Ovary (tissue), 7 donors: ENCODE measurements at regions not wholly inside any gene's neighbourhood (a gene's known extent, or its start where the extent isn't known, plus 50 kb on each side); places are given as distances from the start of the nearest gene placed in this dataset.

ENCODE experiments used
- DNase-seq, 5 donors: peaks; one replicate each; pipeline ENCODE4 v3.0.0-alpha.2; 2019 to 2020
- H3K27ac ChIP-seq, 2 donors: fragments of 200-600 bp; one replicate each; pipeline versions ENCODE4 v1.5.1 to v1.8.0; 2019 to 2022
- H3K27me3 ChIP-seq: fragments of 200-600 bp; one replicate; pipeline ENCODE4 v1.8.0; 2022
- H3K36me3 ChIP-seq: fragments of 200-600 bp; sonication (generic); one replicate; pipeline ENCODE4 v1.5.1; 2019
- H3K4me1 ChIP-seq: one replicate; pipeline ENCODE4 v1.8.1; 2013; ENCODE audit warnings: mild to moderate bottlenecking, moderate library complexity; ENCODE audit not compliant: insufficient read depth
- H3K4me3 ChIP-seq: fragments of 200-600 bp; sonication (generic); one replicate; pipeline ENCODE4 v1.5.1; 2017
- H3K9me3 ChIP-seq, 2 donors: fragments of 200-600 bp in 1 of 2; sonication (generic) in 1 of 2; one replicate each; pipeline versions ENCODE4 v1.5.1 to v1.8.1; 2013 to 2019; ENCODE audit warnings: mild to moderate bottlenecking in 1 of 2, moderate library complexity in 1 of 2
- CTCF ChIP-seq, 3 donors: fragments of 450-650 bp in 2 of 3; fragments of 200-600 bp in 1 of 3; IDR thresholded peaks; one replicate each; pipeline versions ENCODE4 v1.5.1 to v1.8.0; 2016 to 2022; ENCODE audit warnings: antibody characterized with exemption in 3 of 3, mild to moderate bottlenecking in 1 of 3
- EP300 ChIP-seq: sonication (generic); formaldehyde crosslinking; IDR thresholded peaks from one replicate; pipeline ENCODE4 v1.6.1; 2017; ENCODE audit warnings: antibody characterized with exemption
- POLR2A ChIP-seq: fragments of 450-650 bp; IDR thresholded peaks from one replicate; pipeline ENCODE4 v1.6.1; 2017; ENCODE audit warnings: antibody characterized with exemption, mild to moderate bottlenecking, moderate library complexity
- WGBS, 3 donors: extraction: QIAGEN DNeasy Blood & Tissue Kit in 1 of 3; methylation state at CpG; one replicate each; pipeline versions ENCODE4 v1.1.5 to v1.1.7; 2013 to 2017; 5-methylcytosine and 5-hydroxymethylcytosine counted together
- intact Hi-C, 4 donors: fragments of 100-400 bp; cut with DNase I; formaldehyde crosslinking; loops; one replicate each; pipeline versions ENCODE4 v1.11.0 to v1.15.1; 2022 to 2023
- donor health status: DM: no; HTN: no; CAD: no; lungs with moderate emphysema.
- donor health status: DM: no; HTN: no; CAD: no.
- donor health status: Bipolar disorder and iron deficiency.
- donor health status: DM: no; HTN: no; CAD: no.
- donor health status: DM: yes; HTN: yes; CAD: no.

GRCh38 chr3:113151461-113152031 is 59.8 kb upstream of the BOC start:
- 26 to 66% (median 50%) methylated on average over 6 of the region's 6 CpGs for WGBS, 3 donors
- Histone ChIP-seq H3K27ac (peak overlapping the region in 1 of 2 donors; percentile 55), H3K4me1 (peaks cover 6% of the 10 kb centered on the region), H3K4me3 (no peak overlapping the region), H3K9me3 (no peaks in the 10 kb centered on the region), H3K27me3 (no peaks in the 10 kb centered on the region), H3K36me3 (no peaks in the 10 kb centered on the region)
- intact Hi-C loops, result loop anchor here in 1 of 4 donors (5.0 kb wide), 1 partner anchor 61 kb away; the partner anchor contains the start of gene BOC
- no peak for TF ChIP-seq POLR2A
- no peak for TF ChIP-seq EP300
- TF ChIP-seq CTCF (IDR thresholded peaks at IDR 0.05), result no peak
- peak in 3 of 5 donors; percentile 40 to 59 (median 47) for DNase-seq

- peaks cover 6% of the 10 kb centered on the region for H3K4me1 ChIP-seq
- TF ChIP-seq CTCF (IDR thresholded peaks at IDR 0.05) (no peak), POLR2A (no peak), EP300 (no peak)
- H3K4me3 ChIP-seq, result no peak overlapping the region
- H3K9me3 ChIP-seq, result no peaks in the 10 kb centered on the region
- H3K36me3 ChIP-seq, result no peaks in the 10 kb centered on the region
- H3K27me3 ChIP-seq, result no peaks in the 10 kb centered on the region
- DNase-seq, result no peak
- no peak overlapping the region for H3K27ac ChIP-seq
- intact Hi-C loops, result loop anchor here in 1 of 4 donors (5.0 kb wide), 1 partner anchor 59 kb away; the partner anchor contains the start of gene BOC
- 62 to 80% (median 71%) methylated on average over 1 of the region's 1 CpG for WGBS, 3 donors
These were observed 58.5 kb upstream of the BOC start for GRCh38 chr3:113152849-113153248.

GRCh38 chr3:113153499-113154107 is 57.8 kb upstream of the BOC start:
- H3K27me3 ChIP-seq, result no peaks in the 10 kb centered on the region
- no peaks in the 10 kb centered on the region for H3K9me3 ChIP-seq
- H3K36me3 ChIP-seq, result no peaks in the 10 kb centered on the region
- TF ChIP-seq POLR2A (no peak), CTCF (IDR thresholded peaks at IDR 0.05) (no peak), EP300 (no peak)
- no peak for DNase-seq
- no peak overlapping the region for H3K4me3 ChIP-seq
- H3K27ac ChIP-seq, result no peak overlapping the region
- H3K4me1 ChIP-seq, result peaks cover 2% of the 10 kb centered on the region
- 92 to 93% (median 93%) methylated on average over 3 of the region's 3 CpGs for WGBS, 3 donors
- intact Hi-C loops, result loop anchor here in 1 of 4 donors (5.0 kb wide), 1 partner anchor 59 kb away; the partner anchor contains the start of gene BOC

- intact Hi-C loops, result no loop called here
- no peak for DNase-seq
These were observed 54.5 kb upstream of the BOC start for GRCh38 chr3:113156816-113157333.

More at GRCh38 chr3:113156816-113157333, 54.5 kb upstream of the BOC start:
- Histone ChIP-seq H3K27ac (no peak overlapping the region), H3K36me3 (no peaks in the 10 kb centered on the region), H3K9me3 (no peaks in the 10 kb centered on the region), H3K4me3 (no peak overlapping the region), H3K4me1 (no peaks in the 10 kb centered on the region), H3K27me3 (no peaks in the 10 kb centered on the region)
- 82 to 90% (median 83%) methylated on average over 2 of the region's 2 CpGs for WGBS, 3 donors
- TF ChIP-seq EP300 (no peak), POLR2A (no peak), CTCF (IDR thresholded peaks at IDR 0.05) (no peak)
